Endodermal cell (in vitro differentiated cells): ENCODE measurements at regions not wholly inside any gene's neighbourhood (a gene's known extent, or its start where the extent isn't known, plus 50 kb on each side); places are given as distances from the start of the nearest gene placed in this dataset.

ENCODE experiments used
- DNase-seq: peaks from one replicate; pipeline ENCODE4 v3.0.0-alpha.2; 2017
- H3K27ac ChIP-seq: 2 replicates; pipeline ENCODE4 v1.5.1; 2013; ENCODE audit warnings: mild to moderate bottlenecking, low read depth, low read length, moderate library complexity
- H3K27me3 ChIP-seq: 2 replicates; pipeline ENCODE4 v1.6.1; 2013; ENCODE audit warnings: mild to moderate bottlenecking, low read length, moderate library complexity; ENCODE audit not compliant: insufficient read depth, control insufficient read depth, poor library complexity, severe bottlenecking
- H3K36me3 ChIP-seq: 2 replicates; pipeline ENCODE4 v1.7.0; 2013; ENCODE audit warnings: mild to moderate bottlenecking, low read length, moderate library complexity; ENCODE audit not compliant: control insufficient read depth, insufficient read depth
- H3K4me1 ChIP-seq: one replicate; pipeline ENCODE4 v1.7.0; 2013; ENCODE audit warnings: low read length; ENCODE audit not compliant: control insufficient read depth, insufficient read depth
- H3K4me3 ChIP-seq: 2 replicates; pipeline ENCODE4 v1.5.1; 2013; ENCODE audit warnings: mild to moderate bottlenecking, low read length, moderate library complexity
- H3K9ac ChIP-seq: 2 replicates; pipeline ENCODE4 v1.6.1; 2013; ENCODE audit warnings: mild to moderate bottlenecking, low read length, moderate library complexity; ENCODE audit not compliant: poor library complexity, severe bottlenecking; ENCODE audit errors: extremely low read depth
- H3K9me3 ChIP-seq: 2 replicates; pipeline ENCODE4 v1.6.1; 2013; ENCODE audit warnings: mild to moderate bottlenecking, low read length, moderate library complexity; ENCODE audit not compliant: control insufficient read depth
- H3K27ac Mint-ChIP-seq: 2 replicates; pipeline ENCODE4 v1.8.0; 2020; ENCODE audit warnings: mixed read lengths
- H3K27me3 Mint-ChIP-seq: 2 replicates; pipeline ENCODE4 v1.8.0; 2021; ENCODE audit warnings: mild to moderate bottlenecking, mixed read lengths; ENCODE audit not compliant: insufficient read depth
- H3K36me3 Mint-ChIP-seq: 2 replicates; pipeline ENCODE4 v1.8.0; 2020; ENCODE audit warnings: low read depth, mixed read lengths
- H3K4me1 Mint-ChIP-seq: 2 replicates; pipeline ENCODE4 v1.8.0; 2020; ENCODE audit warnings: mixed read lengths
- H3K4me3 Mint-ChIP-seq: 2 replicates; pipeline ENCODE4 v1.8.0; 2020; ENCODE audit warnings: mild to moderate bottlenecking, moderate library complexity, mixed read lengths
- H3K9me3 Mint-ChIP-seq: 2 replicates; pipeline ENCODE4 v1.8.0; 2020; ENCODE audit warnings: mild to moderate bottlenecking, mixed read lengths
- CTCF ChIP-seq: fragments of 200-600 bp; sonication (generic); conservative IDR thresholded peaks from 2 replicates; pipeline ENCODE4 v1.5.0; 2021; ENCODE audit warnings: antibody characterized with exemption, mild to moderate bottlenecking
- WGBS, 2 experiments: methylation state at CpG; one replicate each; pipeline versions ENCODE4 v1.1.5 to v1.1.7; 2013; ENCODE audit warnings: missing lambda C conversion rate in 2 of 2, mixed read lengths in 1 of 2; ENCODE audit not compliant: insufficient coverage in 1 of 2, insufficient read length in 1 of 2; 5-methylcytosine and 5-hydroxymethylcytosine counted together

- Mint-ChIP-seq H3K27me3 (no peaks in the 10 kb centered on the region), H3K9me3 (peaks cover 12% of the 10 kb centered on the region), H3K36me3 (no peaks in the 10 kb centered on the region), H3K4me1 (no peaks in the 10 kb centered on the region), H3K4me3 (no peak overlapping the region), H3K27ac (no peak overlapping the region)
- no peaks in the 10 kb centered on the region for H3K27me3 ChIP-seq
- H3K9me3 ChIP-seq, result peaks cover 4% of the 10 kb centered on the region
- WGBS, 2 experiments, result 89 to 100% methylated on average over 2 of the region's 2 CpGs
- H3K36me3 ChIP-seq, result no peaks in the 10 kb centered on the region
- H3K9ac ChIP-seq, result no peak overlapping the region
- no peak for TF ChIP-seq CTCF
- no peak for DNase-seq
- H3K4me1 ChIP-seq, result no peaks in the 10 kb centered on the region
- no peak overlapping the region for H3K27ac ChIP-seq
- no peak overlapping the region for H3K4me3 ChIP-seq
Observed at GRCh38 chr4:66777097-66777496, 768.2 kb downstream of the CENPC start.

- peaks cover 6% of the 10 kb centered on the region for H3K4me1 ChIP-seq
- peaks cover 4% of the 10 kb centered on the region for H3K9me3 ChIP-seq
- no peak overlapping the region for H3K9ac ChIP-seq
- H3K4me3 Mint-ChIP-seq, result no peak overlapping the region
- peaks cover 20% of the 10 kb centered on the region for H3K9me3 Mint-ChIP-seq
- H3K4me1 Mint-ChIP-seq, result peaks cover 19% of the 10 kb centered on the region
- no peak overlapping the region for H3K27ac ChIP-seq
- H3K36me3 ChIP-seq, result no peaks in the 10 kb centered on the region
- no peak overlapping the region for H3K4me3 ChIP-seq
- no peak for DNase-seq
- H3K36me3 Mint-ChIP-seq, result peaks cover 6% of the 10 kb centered on the region
- no peak overlapping the region for H3K27ac Mint-ChIP-seq
- 45 to 66% methylated on average over 2 to 4 of the region's 4 CpGs for WGBS, 2 experiments
- no peaks in the 10 kb centered on the region for H3K27me3 Mint-ChIP-seq
- no peak for TF ChIP-seq CTCF
- no peaks in the 10 kb centered on the region for H3K27me3 ChIP-seq
Observed at GRCh38 chr4:66769441-66769840, 775.9 kb downstream of the CENPC start.

DNA sequence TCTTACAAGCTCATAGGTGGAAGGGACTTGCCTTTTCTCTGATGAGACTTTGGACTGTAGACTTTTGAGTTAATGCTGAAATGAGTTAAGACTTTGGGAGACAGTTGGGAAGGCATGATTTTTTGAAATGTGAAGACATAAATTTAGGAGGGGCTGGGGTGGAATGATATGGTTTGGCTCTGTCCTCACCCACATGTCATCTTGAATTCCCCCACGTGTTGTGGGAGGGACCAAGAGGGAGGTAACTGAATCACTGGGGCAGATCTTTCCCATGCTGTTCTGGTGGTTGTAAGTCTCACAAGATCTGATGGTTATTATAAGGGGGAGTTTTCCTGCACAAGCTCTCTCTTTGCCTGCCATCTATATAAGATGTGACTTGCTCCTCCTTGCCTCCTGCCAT is 777.9 kb downstream of the CENPC start:
- WGBS, 2 experiments, result 93% methylated on average over 1 of the region's 1 CpG; no CpG with 5 or more reads in 1 of the 2 experiments
- peak overlapping the region; percentile 65 for H3K27ac Mint-ChIP-seq
- peaks cover 6% of the 10 kb centered on the region for H3K36me3 Mint-ChIP-seq
- TF ChIP-seq CTCF, result no peak
- Histone ChIP-seq H3K9me3 (no peaks in the 10 kb centered on the region), H3K36me3 (no peaks in the 10 kb centered on the region), H3K9ac (no peak overlapping the region), H3K4me1 (peaks cover 6% of the 10 kb centered on the region), H3K4me3 (peak overlapping the region; percentile 23), H3K27ac (no peak overlapping the region), H3K27me3 (no peaks in the 10 kb centered on the region)
- DNase-seq, result no peak
- peaks cover 25% of the 10 kb centered on the region for H3K4me1 Mint-ChIP-seq
- H3K4me3 Mint-ChIP-seq, result no peak overlapping the region
- no peaks in the 10 kb centered on the region for H3K27me3 Mint-ChIP-seq
- peaks cover 19% of the 10 kb centered on the region for H3K9me3 Mint-ChIP-seq
